RCC 7860 (cell line): ENCODE measurements at regions not wholly inside any gene's neighbourhood (a gene's known extent, or its start where the extent isn't known, plus 50 kb on each side); places are given as distances from the start of the nearest gene placed in this dataset.
"Not testable (repeated sequence)": the region's sequence is repeated elsewhere in the genome, so short reads cannot be mapped to it uniquely, and the experiment has no call there.

Experiments used
- DNase-seq: peaks from one replicate; pipeline ENCODE4 v3.0.0-alpha.2; 2015; ENCODE audit warnings: low spot score
- FAIRE-seq: peaks from 2 replicates; lab custom pipeline; 2012; peaks lifted over from hg19 to GRCh38; lab: Jason Lieb, UNC

GRCh38 chr12:11446372-11446771 is 51.0 kb upstream of the PRB2 start:
- no peak for DNase-seq
- no peak for FAIRE-seq

- FAIRE-seq: no peak
- DNase-seq: no peak
These were observed 62.8 kb upstream of the PRB2 start for GRCh38 chr12:11457996-11458645.

- DNase-seq (no peak), FAIRE-seq (no peak)
These were observed 65.1 kb upstream of the PRB2 start for GRCh38 chr12:11460343-11461023.

GRCh38 chr12:11461433-11461832 is 66.1 kb upstream of the PRB2 start:
- DNase-seq (no peak), FAIRE-seq (no peak)

GRCh38 chr12:11477110-11477509 is 81.7 kb upstream of the PRB2 start:
- DNase-seq (no peak), FAIRE-seq (no peak)

GRCh38 chr12:11482955-11483354 is 87.6 kb upstream of the PRB2 start:
- FAIRE-seq: no peak
- DNase-seq: no peak

- DNase-seq (peak; percentile 65), FAIRE-seq (peak; percentile 86)
These were observed 91.5 kb upstream of the PRB2 start for GRCh38 chr12:11486623-11487444.

- DNase-seq: no peak
- no peak for FAIRE-seq
These were observed 100.9 kb upstream of the PRB2 start for GRCh38 chr12:11496157-11496851.

GRCh38 chr12:11497438-11497837 is 102.1 kb upstream of the PRB2 start:
- DNase-seq (no peak), FAIRE-seq (no peak)

- DNase-seq: no peak
- FAIRE-seq: no peak
These were observed 102.6 kb upstream of the PRB2 start for GRCh38 chr12:11497995-11498394.

- FAIRE-seq, DNase-seq: not testable (repeated sequence)
These were observed 103.2 kb upstream of the PRB2 start for GRCh38 chr12:11498574-11498973.

GRCh38 chr12:11499806-11500187 is 104.4 kb upstream of the PRB2 start:
- FAIRE-seq (no peak), DNase-seq (no peak)

- DNase-seq (no peak), FAIRE-seq (no peak)
These were observed 105.0 kb upstream of the PRB2 start for GRCh38 chr12:11500188-11500860.

GRCh38 chr12:11500861-11501230 is 105.5 kb upstream of the PRB2 start:
- DNase-seq: no peak
- no peak for FAIRE-seq

- peak; percentile 80 for FAIRE-seq
- peak; percentile 50 for DNase-seq
These were observed 113.3 kb upstream of the PRB2 start for GRCh38 chr12:11508699-11509098.

- FAIRE-seq: no peak
These were observed 114.0 kb upstream of the PRB2 start for GRCh38 chr12:11509326-11509725.

GRCh38 chr12:11510671-11511070 is 115.3 kb upstream of the PRB2 start:
- DNase-seq (peak; percentile 61), FAIRE-seq (peak; percentile 71)

More at GRCh38 chr12:11509326-11509725, 114.0 kb upstream of the PRB2 start:
- no peak for DNase-seq

GRCh38 chr12:11513288-11513687 is 117.9 kb upstream of the PRB2 start:
- DNase-seq (no peak), FAIRE-seq (no peak)

GRCh38 chr12:11517080-11517479 is 121.7 kb upstream of the PRB2 start:
- no peak for FAIRE-seq
- no peak for DNase-seq

GRCh38 chr12:11524446-11524845 is 125.0 kb upstream of the ETV6 start:
- DNase-seq: no peak
- no peak for FAIRE-seq

GRCh38 chr12:11534064-11534463 is 115.4 kb upstream of the ETV6 start:
- DNase-seq (no peak), FAIRE-seq (no peak)
